Right lung (tissue), 2 donors: ENCODE measurements at regions not wholly inside any gene's neighbourhood (a gene's known extent, or its start where the extent isn't known, plus 50 kb on each side); places are given as distances from the start of the nearest gene placed in this dataset.
"Not testable (repeated sequence)": the region's sequence is repeated elsewhere in the genome, so short reads cannot be mapped to it uniquely, and the experiment has no call there.

Experiments used
- DNase-seq, 2 donors: peaks; one replicate each; pipeline ENCODE4 v3.0.0-alpha.2; 2013

DNA sequence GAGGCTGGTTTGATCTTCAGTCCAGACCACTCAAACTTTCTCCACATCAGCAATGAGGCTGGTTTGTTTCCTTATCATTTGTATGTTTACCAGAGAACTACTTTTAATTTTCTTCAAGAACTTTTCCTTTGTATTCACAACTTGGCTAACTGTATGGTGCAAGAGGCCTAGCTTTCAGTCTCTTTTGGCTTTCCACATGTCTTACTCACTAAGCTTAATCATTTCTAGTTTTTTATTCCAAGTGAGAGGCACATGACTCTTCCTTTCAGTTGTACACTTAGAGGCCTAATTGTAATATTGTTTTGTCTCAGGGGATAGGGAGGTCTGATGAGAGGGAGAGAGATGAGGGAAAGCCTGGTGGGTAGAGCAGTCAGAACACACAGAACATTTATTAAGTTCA lies 554.0 kb upstream of the ARRDC3 start:
- DNase-seq, result no peak

DNA sequence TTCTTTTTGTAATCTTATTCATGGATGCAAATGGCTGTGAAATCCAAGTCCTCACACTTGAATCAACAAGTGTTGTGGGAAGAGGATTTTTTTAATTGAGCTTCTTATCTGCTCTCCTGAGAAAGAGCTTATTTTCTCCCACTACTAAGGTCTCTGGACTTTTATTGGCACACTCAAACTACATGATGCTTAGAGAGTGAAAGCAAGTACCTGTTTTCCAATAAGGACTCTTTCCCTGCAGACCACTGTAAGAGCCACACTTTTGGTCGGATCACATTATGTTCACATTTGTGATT lies 546.4 kb upstream of the ARRDC3 start:
- peak in 1 of 2 donors; percentile 4 for DNase-seq

DNA sequence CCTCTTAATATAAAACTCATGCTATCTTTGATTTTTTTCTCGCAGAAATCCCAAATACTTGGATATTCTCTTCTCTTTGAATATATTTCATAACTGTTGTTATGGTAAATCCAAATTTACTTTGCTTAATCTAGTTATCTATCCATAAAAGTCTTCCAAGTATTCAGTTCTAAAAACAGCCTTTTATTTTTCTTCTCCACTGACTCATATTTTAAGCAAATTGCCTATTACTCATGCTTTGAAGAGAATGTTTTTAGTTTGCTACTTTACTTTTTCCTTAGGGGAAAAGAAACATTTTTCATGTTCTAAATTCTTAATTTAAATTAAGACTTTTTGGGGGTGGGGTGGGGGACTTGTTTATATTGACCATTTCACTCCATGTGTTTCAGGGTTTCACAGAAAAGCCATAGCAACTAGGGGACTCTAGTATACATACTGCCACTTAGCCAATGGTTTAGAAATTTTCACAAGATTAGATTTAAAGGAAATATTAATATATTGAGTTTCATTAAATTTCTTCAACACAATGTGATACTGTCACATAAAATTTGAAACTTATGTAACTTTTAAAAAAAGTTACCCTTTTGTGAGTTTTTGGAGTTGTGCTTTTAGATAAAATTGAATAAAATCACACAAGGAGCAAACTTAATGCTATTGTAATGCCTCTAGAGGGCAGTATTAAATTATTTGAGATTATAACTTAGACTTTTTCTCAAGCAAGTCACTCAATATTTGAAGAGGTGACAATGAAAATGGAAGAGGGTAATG lies 545.8 kb upstream of the ARRDC3 start:
- no peak for DNase-seq

DNA sequence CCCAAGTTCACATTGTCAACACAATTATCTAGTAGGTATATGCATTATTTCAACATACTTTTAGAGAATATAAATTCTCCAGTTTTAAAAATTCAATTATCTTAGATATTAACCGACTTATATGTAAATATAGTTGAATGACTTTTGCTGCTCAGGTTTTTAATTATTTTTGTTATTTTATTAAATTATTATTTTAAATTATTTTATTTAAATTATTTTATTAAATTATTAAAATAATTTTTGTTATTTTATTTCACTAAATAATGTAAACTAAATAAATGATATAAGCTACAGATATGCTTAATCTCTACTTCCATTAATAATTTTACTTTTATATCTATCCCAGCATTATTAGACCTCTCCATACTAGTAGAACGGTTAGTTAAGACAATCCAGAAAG lies 544.3 kb upstream of the ARRDC3 start:
- no peak for DNase-seq

DNA sequence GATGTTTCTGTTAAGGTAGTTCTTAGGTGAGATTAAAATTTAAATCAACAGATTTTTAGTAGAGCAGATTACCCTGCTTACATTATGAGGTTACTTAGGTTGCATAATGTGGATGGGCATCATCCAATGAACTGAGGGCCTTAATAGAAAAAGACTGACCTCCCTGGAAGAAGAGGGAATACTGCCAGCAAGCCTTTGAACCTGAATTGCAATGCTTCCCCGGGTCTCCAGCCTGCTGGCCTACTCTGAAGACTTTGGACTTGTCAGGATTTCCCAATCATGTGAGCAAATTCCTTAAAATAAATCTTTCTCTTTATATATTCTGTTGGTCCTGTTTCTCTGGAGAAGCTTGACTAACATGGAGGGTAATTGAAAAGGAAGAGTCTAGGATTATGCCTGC lies 542.1 kb upstream of the ARRDC3 start:
- DNase-seq, result no peak

DNA sequence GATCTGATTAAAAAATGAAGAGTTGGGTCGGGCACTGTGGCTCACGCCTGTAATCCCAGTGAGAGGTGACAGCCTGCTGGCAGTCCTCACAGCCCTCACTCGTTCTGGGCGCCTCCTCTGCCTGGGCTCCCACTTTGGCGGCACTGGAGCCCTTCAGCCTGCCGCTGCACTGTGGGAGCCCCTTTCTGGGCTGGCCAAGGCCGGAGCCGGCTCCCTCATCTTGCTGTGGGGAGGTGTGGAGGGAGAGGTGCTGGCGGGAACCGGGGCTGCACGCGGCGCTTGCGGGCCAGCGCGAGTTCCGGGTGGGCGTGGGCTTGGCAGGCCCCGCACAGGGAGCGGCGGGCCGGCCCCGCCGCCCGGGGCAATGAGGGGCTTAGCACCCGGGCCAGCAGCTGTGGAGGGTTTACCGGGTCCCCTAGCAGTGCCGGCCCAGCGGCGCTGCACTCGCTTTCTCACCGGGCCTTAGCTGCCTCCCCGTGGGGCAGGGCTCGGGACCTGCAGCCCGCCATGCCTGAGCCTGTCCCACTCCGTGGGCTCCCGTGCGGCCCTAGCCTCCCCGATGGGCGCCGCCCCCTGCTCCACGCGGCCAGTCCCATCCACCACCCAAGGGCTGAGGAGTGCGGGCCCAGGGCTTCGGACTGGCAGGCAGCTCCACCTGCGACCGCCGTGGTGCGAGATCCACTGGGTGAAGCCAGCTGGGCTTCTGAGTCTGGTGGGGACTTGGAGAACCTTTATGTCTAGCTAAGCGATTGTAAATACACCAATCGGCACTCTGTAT lies 534.1 kb upstream of the ARRDC3 start:
- not testable (repeated sequence) for DNase-seq

DNA sequence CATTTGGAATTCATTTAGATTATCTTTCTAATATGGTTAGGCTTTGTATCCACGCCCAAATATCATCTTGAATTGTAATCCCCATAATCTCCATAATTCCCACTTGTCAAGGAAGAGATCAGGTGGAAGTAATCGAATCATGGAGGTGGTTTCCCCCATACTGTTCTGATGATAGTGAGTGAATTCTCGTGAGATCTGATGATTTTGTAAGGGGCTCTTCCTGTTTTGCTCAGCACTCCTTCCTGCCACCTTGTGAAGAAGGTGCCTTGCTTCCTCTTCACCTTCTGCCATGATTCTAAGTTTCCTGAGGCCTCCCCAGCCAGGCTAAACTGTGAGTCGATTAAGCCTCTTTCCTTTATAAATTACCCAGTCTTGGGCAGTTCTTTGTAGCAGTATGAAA lies 527.5 kb upstream of the ARRDC3 start:
- DNase-seq, result no peak

DNA sequence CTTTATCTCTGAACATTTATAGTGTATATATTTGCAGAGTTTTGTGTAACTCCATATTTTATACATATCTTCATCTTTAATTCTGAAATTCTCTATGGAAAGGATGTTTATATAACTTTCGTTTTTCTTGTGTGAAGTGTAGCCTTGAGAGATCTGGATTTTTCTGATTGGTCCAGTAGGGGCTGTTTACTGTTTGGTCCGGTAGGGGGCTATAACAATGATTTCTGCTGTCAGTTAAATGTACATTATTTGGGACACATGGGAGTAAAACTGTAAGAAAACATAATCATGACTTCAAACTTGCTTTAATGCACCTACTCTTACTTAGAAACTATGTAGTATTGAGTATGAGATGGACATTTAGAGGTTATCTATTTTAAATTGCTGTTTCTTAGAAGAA lies 527.1 kb upstream of the ARRDC3 start:
- no peak for DNase-seq

DNA sequence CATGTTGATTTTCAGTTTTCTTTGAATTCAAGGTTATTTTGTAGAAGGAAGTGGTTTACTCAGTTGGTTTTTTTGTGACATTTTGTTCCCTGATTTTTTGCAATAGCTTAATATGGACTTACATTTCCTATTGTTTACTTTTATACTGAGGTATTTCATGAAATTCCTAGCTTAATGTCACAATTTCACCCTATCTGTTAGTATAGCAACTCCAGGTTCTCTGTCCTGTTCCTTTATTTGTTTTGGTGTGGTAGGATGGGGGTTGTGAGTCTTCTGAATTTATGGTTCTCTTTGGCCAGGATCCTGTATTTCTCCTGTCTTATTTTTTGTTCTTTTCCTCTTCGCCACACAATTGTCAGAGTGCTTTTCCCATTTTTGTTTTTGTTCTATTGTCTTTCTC lies 523.4 kb upstream of the ARRDC3 start:
- no peak for DNase-seq

DNA sequence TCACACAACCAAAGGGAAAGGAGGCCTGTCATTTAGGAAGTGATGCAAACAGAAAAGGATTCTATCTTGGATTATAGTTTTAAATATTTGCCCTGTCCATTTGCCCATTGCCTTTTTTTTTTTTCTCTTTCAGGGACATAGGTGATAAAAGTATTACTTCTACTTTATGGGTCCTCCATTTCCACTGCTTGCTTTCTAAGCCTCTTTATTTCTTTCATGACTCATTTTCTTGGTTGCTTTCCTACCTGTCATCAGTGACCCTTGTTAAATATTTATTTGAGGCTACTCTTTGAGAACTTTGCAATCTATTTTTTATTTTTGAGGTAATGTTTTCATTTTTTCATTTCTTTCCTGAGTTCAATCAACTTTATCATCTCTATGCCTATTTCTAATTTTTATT lies 522.9 kb upstream of the ARRDC3 start:
- no peak for DNase-seq

DNA sequence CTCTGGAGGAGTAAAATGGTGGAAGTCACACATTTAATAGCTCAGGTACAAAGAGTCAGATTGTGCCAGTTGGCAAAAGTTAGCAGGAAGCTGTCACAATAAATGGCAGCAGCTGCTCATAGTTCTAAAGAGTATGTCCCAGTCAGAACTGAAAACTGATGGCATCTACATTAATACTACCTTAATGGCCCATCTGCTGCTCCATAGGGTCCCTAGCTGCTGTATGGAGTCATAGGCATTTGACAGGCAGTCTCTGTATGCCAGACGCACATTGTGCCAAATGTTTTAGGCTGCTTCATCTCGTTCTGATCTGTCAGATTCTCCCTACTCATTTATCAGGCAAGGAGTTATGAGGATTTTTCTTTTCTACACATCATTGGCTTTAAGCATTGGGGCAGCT lies 515.8 kb upstream of the ARRDC3 start:
- no peak for DNase-seq

DNA sequence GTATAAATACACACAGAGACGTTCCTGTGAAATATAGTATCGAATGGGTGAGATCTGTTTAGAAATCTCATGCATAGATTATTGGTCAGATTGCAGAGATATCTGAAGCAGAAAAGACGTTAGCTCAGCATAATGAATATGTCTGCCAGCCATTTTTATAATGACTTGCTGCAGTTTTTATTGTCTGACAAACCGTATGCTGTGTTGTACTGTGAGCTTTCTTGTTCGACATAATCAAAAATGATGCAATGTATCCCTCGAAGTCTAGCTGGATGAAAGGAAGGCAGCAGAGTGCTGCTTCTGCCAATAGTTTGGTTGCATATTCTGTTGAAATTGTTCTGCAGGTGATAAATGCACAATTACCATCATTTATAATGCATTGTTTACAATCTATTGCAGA lies 514.9 kb upstream of the ARRDC3 start:
- DNase-seq, result no peak

DNA sequence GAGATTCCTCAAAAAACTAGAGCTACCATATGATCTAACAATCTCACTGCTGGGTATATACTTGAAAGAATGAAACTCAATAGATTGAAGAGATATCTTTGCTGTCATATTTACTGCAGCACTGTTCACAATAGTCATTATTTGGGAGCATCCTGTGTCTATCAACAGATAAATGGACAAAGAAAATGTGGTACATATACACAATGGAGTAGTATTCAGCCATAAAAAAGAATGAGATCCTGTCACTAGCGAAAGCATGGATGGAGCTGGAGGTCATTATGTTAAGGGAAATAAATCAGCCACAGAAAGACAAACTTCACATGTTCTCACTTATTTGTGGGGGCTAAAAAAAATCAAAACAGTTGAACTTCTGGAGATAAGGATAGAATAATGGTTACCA lies 505.7 kb upstream of the ARRDC3 start:
- DNase-seq, result no peak

DNA sequence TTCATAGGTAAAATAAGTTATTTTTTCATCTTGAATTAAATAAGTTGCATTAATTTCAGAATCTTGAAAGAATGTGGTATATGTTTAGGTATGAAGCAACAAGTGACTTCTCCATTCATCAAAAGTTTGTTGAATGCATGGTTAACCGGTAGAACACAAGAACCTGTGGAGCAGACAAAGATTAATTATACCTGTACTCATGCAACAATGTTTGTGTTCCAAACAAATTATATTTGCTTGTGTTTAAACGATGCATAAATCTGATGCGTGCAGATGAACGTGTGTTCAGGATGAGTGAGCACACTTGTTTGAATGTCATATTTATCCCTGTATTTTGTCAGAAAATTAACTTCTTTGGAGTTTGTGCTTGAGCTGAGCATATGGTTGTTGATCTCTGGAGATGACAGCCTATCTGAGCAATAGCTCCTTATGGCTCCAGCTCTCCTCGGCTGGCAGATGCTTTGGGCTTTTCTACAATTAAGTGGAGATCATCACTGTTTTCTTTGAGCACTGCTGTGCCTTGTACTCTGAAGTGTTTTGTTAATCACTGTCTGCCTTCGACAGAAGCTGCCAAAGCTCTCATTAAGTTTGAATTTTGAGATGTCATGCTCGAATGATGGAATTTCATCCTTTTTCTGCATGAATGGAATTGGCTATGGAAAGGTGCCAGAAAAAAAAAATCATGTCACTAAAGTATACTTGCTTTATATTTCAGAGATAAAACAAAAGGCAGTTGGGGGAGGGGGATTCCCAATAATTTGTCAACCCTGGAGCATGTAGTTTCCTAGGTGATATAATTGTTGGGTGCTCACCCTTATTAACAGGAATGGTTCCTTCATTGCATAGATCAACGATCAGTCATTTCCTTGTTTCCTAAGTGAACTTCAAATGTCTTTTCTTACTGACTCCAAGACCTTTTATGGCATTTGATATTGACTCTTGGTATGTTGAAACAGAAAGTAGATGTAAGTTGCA lies 502.5 kb upstream of the ARRDC3 start:
- no peak for DNase-seq

DNA sequence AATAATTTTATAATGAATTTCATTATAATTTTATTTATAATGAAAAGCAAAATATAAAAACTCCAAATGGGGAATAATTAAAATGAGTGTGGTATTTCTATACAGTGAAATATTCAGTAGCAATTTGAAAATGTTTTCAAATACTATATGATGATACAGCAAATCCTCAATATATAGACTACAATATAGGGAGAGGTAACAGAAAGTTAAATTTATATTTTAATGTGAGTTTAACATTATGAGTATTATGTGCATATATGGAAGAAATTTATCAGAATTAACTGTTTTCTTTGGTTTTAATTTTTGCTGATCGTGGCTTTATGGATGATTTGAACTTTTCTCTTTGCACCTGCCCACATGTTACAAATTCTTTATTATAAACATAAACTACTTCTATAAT lies 500.9 kb upstream of the ARRDC3 start:
- DNase-seq, result no peak

DNA sequence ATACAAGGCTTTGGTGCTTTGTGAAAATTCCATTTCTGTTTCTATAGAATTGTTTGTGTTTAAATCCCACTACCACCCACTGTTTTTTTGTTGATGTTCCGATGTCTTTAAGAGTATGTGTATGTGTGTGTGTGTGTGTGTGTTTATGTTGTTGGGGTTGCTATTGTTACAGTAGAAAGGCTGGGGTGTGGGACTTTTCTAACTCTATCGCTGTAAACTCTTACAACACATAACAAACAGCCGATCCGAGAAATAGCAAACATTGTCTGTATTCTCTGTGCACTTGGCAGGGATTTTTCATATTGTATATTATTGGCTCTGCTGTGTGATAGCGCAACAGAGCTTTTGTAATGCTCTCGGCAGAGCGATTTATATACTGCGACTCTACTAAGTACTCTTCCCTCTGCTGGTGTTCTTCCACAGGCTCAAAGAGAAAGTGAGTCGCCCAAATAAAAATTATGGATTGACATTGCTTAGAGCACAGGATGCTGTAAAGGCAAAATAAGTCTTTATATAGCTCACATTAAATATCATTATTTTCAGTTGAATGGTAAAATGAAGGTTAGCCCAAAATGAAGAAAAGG lies 492.2 kb upstream of the ARRDC3 start:
- peak; percentile 34 to 67 for DNase-seq

DNA sequence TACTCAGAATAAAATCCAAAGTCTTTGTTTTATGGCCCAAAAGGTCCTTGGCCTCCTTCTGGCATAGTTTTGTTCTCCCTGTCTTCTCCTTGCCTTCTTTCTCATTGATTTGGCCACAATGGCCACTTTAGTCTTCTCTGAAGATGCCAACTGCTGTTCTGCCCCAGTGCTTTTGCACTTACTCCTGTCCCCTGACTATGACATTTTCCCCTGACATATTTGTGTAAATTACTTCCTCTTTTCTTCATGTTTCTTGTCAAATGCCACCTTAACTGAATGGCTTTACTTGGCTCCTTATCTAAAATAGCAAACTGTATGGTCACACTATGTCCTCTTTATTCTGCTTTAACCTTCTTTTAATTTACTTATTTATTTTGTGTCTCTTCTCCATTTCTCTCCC lies 484.7 kb upstream of the ARRDC3 start:
- no peak for DNase-seq

DNA sequence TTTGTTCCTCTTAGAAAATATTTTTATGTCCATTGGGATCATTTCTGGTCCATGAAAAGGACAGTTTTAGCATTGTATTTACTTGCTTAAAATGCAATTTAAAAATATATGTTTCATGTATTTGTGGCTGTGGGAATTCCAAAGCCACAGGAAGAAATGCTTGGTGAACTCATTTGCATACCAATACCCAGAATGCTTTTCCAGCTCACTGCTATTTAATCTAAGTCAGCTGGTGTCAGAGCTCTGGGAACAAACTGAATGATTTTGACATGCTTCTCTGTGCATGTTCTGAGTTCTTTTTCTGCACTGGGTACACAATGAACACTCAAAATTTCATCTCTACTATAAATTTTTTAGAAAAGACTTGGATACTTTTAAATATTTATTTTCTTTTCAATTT lies 482.8 kb upstream of the ARRDC3 start:
- no peak for DNase-seq

DNA sequence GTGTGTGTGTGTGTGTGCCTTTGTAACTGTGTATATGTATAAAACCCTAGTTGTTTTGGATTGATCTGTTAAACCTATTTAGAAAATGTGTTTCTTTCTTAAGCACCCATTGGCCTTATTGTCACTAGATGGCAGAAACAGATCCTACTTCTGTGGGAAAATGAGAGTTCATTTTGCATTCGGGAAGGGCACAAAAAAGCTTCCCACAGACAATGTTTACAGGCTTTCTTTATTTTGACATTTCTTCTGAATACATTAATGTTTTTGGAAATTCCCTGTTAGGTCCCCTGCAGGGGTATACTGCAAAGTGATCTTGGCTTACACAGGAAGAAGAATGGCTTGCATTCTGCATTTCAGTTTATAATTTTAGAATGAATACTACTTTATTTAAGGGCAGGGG lies 481.8 kb upstream of the ARRDC3 start:
- no peak for DNase-seq

DNA sequence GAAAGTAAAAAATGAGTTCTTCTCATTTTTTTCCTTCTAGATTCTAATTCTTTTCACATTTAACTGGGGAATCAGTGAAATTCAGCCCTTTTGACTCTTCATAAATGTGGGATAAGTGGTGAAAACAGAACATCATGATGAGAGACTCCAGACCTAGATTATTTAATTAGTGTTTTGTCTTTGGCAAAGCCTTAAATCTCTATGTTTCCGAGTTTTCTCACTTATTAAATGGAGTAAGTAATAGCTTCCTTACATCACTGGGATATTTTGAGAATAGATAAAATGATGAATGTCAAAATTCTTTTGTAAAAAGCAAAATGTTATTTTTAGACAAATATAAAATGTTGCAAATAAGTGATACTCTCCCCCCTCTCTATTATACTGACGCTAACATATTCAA lies 468.6 kb upstream of the ARRDC3 start:
- no peak for DNase-seq

DNA sequence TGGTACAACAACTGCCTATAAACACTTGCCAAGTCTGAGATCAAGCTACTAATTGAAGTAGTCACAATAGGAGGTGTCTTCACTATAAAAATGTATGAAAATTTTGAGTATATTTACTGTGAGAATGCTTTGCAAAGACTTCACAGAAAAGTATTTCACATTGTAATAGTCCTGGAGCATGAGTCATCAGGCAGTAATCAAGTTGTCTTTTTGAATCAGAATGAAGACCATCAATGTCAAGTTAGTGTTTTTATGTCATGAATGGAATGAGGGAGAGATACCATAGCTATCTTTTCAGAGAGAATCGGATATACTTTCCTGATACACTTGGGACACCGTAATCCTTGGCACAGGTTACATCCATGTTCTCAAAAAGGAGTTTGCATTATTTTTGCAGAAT lies 466.9 kb upstream of the ARRDC3 start:
- DNase-seq, result no peak

DNA sequence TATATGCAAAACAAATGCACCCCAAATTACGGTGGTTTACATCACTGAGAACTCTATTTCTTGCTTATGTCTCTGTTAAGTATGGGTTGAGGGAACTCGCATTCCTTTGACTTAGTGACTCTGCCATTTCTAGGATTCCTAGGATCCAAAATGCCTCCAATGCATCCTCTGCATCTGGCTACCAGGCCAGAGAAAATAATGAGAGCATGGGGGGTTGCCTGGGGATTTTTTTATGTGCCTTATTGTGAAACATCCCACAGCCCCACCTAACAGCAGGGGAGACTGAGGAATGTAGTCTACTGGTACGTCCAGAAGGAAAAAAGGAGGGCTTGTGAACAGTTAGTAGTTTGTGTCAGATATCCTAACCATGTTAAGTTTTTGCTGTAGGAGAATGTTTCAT lies 466.0 kb upstream of the ARRDC3 start:
- no peak for DNase-seq
